K562 (cell line): ENCODE measurements at regions not wholly inside any gene's neighbourhood (a gene's known extent, or its start where the extent isn't known, plus 50 kb on each side); places are given as distances from the start of the nearest gene placed in this dataset.

Source experiments
- EP300 ChIP-seq: IDR thresholded peaks from 2 replicates; pipeline ENCODE4 v1.6.1; 2012; ENCODE audit warnings: low read length, improper control_type of control experiment
- MAZ ChIP-seq, 2 experiments: fragments of 450-650 bp in 1 of 2; sonication (generic) in 1 of 2; formaldehyde crosslinking; IDR thresholded peaks in 1 of 2; conservative IDR thresholded peaks in 1 of 2; 2 replicates each; pipeline versions ENCODE4 v1.4.0 to v1.5.0; 2020; ENCODE audit warnings: mild to moderate bottlenecking in 1 of 2, missing genetic modification reagents in 1 of 2
- MBD2 ChIP-seq: sonication (generic); IDR thresholded peaks from 2 replicates; pipeline ENCODE4 v1.6.1; 2016; ENCODE audit warnings: low read depth, borderline replicate concordance
- MXI1 ChIP-seq: IDR thresholded peaks from 2 replicates; pipeline ENCODE4 v1.6.1; 2011; ENCODE audit warnings: low read depth, mild to moderate bottlenecking, improper control_type of control experiment, low read length
- NFE2 ChIP-seq: IDR thresholded peaks from 2 replicates; pipeline ENCODE4 v1.6.1; 2014; ENCODE audit warnings: antibody characterized with exemption, low read depth
- RCOR1 ChIP-seq, 2 experiments: IDR thresholded peaks; 2 replicates each; pipeline ENCODE4 v1.6.1; 2012; ENCODE audit warnings: low read depth in 2 of 2, low read length in 2 of 2, borderline replicate concordance in 1 of 2, improper control_type of control experiment in 1 of 2
- SAP30 ChIP-seq: fragments of 200-600 bp; sonication (generic); IDR thresholded peaks from 2 replicates; pipeline ENCODE4 v1.6.1; 2012; ENCODE audit warnings: borderline replicate concordance, low read depth, mild to moderate bottlenecking, moderate library complexity, low read length, control low read depth, inconsistent platforms; ENCODE audit not compliant: insufficient read depth, poor library complexity, severe bottlenecking
- SRF ChIP-seq, 2 experiments: fragments of 250-450, 450-650 bp in 1 of 2; sonication (Bioruptor Pico) in 1 of 2; sonication (generic) in 1 of 2; formaldehyde crosslinking; IDR thresholded peaks; 2 replicates each; pipeline versions ENCODE4 v1.5.0 to v1.5.1; 2020 to 2022; ENCODE audit warnings: mild to moderate bottlenecking in 1 of 2, missing genetic modification reagents in 1 of 2
- TF ChIP-seq, protein P1 (sequence below): fragments of 250-450 bp; sonication (Bioruptor Pico); IDR thresholded peaks from 2 replicates; pipeline ENCODE4 v1.5.0; 2020; ENCODE audit warnings: mild to moderate bottlenecking, borderline replicate concordance
- TF ChIP-seq, protein P2 (sequence below), 3 experiments: IDR thresholded peaks in 2 of 3; conservative IDR thresholded peaks in 1 of 3; 2 replicates each; pipeline ENCODE4 v1.5.1; 2011 to 2012; ENCODE audit warnings: low read length in 3 of 3, mild to moderate bottlenecking in 3 of 3, control low read depth in 2 of 3, improper control_type of control experiment in 1 of 3, inconsistent platforms in 1 of 3, low read depth in 1 of 3, mixed read lengths in 1 of 3, moderate library complexity in 1 of 3; ENCODE audit not compliant: insufficient read depth in 2 of 3

GRCh38 chr5:27130587-27130986, 92.2 kb upstream of the CDH9 start:
- TF ChIP-seq NFE2 (no peak), SAP30 (no peak), EP300 (no peak), MAZ (CRISPR knock-in tag; conservative IDR thresholded peaks at IDR 0.05 in 1 of 2, IDR thresholded peaks at IDR 0.05 in 1 of 2) (no peak), SRF (CRISPR knock-in tag; IDR thresholded peaks at IDR 0.05) (no peak), MBD2 (no peak), RCOR1 (IDR thresholded peaks at IDR 0.05; ENCODE audit: borderline replicate concordance in 1 of 2, low read depth in 2 of 2, low read length in 2 of 2) (no peak), MXI1 (no peak)
- TF ChIP-seq, protein P1, sequence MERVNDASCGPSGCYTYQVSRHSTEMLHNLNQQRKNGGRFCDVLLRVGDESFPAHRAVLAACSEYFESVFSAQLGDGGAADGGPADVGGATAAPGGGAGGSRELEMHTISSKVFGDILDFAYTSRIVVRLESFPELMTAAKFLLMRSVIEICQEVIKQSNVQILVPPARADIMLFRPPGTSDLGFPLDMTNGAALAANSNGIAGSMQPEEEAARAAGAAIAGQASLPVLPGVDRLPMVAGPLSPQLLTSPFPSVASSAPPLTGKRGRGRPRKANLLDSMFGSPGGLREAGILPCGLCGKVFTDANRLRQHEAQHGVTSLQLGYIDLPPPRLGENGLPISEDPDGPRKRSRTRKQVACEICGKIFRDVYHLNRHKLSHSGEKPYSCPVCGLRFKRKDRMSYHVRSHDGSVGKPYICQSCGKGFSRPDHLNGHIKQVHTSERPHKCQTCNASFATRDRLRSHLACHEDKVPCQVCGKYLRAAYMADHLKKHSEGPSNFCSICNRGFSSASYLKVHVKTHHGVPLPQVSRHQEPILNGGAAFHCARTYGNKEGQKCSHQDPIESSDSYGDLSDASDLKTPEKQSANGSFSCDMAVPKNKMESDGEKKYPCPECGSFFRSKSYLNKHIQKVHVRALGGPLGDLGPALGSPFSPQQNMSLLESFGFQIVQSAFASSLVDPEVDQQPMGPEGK = no peak
- TF ChIP-seq, protein P2, sequence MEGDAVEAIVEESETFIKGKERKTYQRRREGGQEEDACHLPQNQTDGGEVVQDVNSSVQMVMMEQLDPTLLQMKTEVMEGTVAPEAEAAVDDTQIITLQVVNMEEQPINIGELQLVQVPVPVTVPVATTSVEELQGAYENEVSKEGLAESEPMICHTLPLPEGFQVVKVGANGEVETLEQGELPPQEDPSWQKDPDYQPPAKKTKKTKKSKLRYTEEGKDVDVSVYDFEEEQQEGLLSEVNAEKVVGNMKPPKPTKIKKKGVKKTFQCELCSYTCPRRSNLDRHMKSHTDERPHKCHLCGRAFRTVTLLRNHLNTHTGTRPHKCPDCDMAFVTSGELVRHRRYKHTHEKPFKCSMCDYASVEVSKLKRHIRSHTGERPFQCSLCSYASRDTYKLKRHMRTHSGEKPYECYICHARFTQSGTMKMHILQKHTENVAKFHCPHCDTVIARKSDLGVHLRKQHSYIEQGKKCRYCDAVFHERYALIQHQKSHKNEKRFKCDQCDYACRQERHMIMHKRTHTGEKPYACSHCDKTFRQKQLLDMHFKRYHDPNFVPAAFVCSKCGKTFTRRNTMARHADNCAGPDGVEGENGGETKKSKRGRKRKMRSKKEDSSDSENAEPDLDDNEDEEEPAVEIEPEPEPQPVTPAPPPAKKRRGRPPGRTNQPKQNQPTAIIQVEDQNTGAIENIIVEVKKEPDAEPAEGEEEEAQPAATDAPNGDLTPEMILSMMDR (IDR thresholded peaks at IDR 0.05 in 2 of 3, conservative IDR thresholded peaks at IDR 0.05 in 1 of 3; ENCODE audit: insufficient read depth in 2 of 3, low read depth in 1 of 3, low read length in 3 of 3) = no peak
